ENCODE measurements at regions not wholly inside any gene's neighbourhood (a gene's known extent, or its start where the extent isn't known, plus 50 kb on each side); places are given as distances from the start of the nearest gene placed in this dataset.
"Not testable (repeated sequence)": the region's sequence is repeated elsewhere in the genome, so short reads cannot be mapped to it uniquely, and the experiment has no call there.

- H3K9me3 ChIP-seq, result no peaks in the 10 kb centered on the region
- H3K4me1 ChIP-seq (ENCODE audit: low read depth), result no peaks in the 10 kb centered on the region
- no peak for ATAC-seq
- no peak for TF ChIP-seq CTCF (IDR thresholded peaks at IDR 0.05)
- intact Hi-C loops (cut with DNase I, micrococcal nuclease), result no loop called here
- H3K4me3 ChIP-seq, result no peak overlapping the region
- no peaks in the 10 kb centered on the region for H3K36me3 ChIP-seq (ENCODE audit: low read depth)
- DNase-seq, result no peak
These were observed 277.2 kb upstream of the UGT8 start for GRCh38 chr4:114321366-114321765.

DNA sequence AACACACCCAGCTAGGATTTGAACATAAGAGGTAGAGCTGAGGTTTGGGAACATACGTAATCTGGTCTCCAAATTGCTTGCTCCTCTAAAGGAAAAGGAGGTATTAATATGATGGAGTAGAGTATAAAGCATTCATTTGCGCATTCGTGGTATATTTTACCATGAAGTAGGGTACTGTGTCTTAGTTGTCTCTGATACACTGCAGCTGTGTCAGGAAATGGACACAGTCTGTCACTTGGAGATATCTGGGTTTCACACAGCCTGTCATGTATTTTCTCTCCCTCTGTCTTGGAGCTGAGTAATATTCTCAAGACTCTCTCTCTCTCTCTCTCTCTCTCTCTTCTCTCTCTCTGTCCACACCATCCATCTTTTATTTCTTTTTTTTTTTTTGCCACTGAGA is 274.8 kb upstream of the UGT8 start:
- Histone ChIP-seq H3K36me3 (ENCODE audit: low read depth) (no peaks in the 10 kb centered on the region), H3K9me3 (no peaks in the 10 kb centered on the region), H3K4me3 (no peak overlapping the region), H3K4me1 (ENCODE audit: low read depth) (no peaks in the 10 kb centered on the region)
- intact Hi-C loops (cut with DNase I, micrococcal nuclease), result no loop called here
- ATAC-seq, result no peak
- no peak for DNase-seq
- TF ChIP-seq CTCF (IDR thresholded peaks at IDR 0.05), result no peak

- DNase-seq (no peak), ATAC-seq (no peak)
- Histone ChIP-seq H3K9me3 (no peaks in the 10 kb centered on the region), H3K4me1 (ENCODE audit: low read depth) (no peaks in the 10 kb centered on the region), H3K36me3 (ENCODE audit: low read depth) (no peaks in the 10 kb centered on the region), H3K4me3 (no peak overlapping the region)
- TF ChIP-seq CTCF (IDR thresholded peaks at IDR 0.05), result no peak
- intact Hi-C loops (cut with DNase I, micrococcal nuclease), result no loop called here
These were observed 272.2 kb upstream of the UGT8 start for GRCh38 chr4:114326358-114326757.

DNA sequence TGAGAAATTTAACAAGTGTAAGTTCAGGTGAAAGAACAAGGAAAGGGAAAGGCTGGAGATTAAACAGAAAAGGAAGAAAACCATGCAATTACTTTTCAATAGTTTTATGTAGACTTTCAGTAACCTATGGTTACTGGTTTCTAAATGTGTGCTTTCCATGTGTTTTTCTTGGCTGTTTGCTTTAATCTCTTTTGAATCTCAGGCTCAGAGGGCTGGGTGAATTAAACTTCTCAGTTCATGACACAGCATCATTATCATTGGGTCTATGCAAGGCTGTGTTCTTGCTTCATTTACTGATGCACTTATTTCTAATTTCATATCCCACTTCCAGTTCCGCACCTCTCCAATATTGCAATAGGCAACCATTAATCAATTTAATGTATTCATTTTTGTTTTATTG is 266.5 kb upstream of the UGT8 start:
- intact Hi-C loops (cut with DNase I, micrococcal nuclease), result no loop called here
- TF ChIP-seq CTCF (IDR thresholded peaks at IDR 0.05), result no peak
- ATAC-seq (no peak), DNase-seq (no peak)
- Histone ChIP-seq H3K4me3 (no peak overlapping the region), H3K4me1 (ENCODE audit: low read depth) (no peaks in the 10 kb centered on the region), H3K36me3 (ENCODE audit: low read depth) (no peaks in the 10 kb centered on the region), H3K9me3 (no peaks in the 10 kb centered on the region)

GRCh38 chr4:114334363-114334762 is 264.2 kb upstream of the UGT8 start:
- H3K4me3 ChIP-seq; H3K36me3 ChIP-seq (ENCODE audit: low read depth); intact Hi-C loops (cut with DNase I, micrococcal nuclease); H3K4me1 ChIP-seq (ENCODE audit: low read depth); ATAC-seq; DNase-seq; H3K9me3 ChIP-seq: not testable (repeated sequence)

- no peak for DNase-seq
- H3K4me3 ChIP-seq, result no peak overlapping the region
- no peaks in the 10 kb centered on the region for H3K36me3 ChIP-seq (ENCODE audit: low read depth)
- no peaks in the 10 kb centered on the region for H3K9me3 ChIP-seq
- H3K4me1 ChIP-seq (ENCODE audit: low read depth), result no peaks in the 10 kb centered on the region
- intact Hi-C loops (cut with DNase I, micrococcal nuclease), result no loop called here
- no peak for TF ChIP-seq CTCF (IDR thresholded peaks at IDR 0.05)
- no peak for ATAC-seq
These were observed 263.7 kb upstream of the UGT8 start for GRCh38 chr4:114334884-114335330.
